ENCODE measurements at regions not wholly inside any gene's neighbourhood (a gene's known extent, or its start where the extent isn't known, plus 50 kb on each side); places are given as distances from the start of the nearest gene placed in this dataset.

DNA sequence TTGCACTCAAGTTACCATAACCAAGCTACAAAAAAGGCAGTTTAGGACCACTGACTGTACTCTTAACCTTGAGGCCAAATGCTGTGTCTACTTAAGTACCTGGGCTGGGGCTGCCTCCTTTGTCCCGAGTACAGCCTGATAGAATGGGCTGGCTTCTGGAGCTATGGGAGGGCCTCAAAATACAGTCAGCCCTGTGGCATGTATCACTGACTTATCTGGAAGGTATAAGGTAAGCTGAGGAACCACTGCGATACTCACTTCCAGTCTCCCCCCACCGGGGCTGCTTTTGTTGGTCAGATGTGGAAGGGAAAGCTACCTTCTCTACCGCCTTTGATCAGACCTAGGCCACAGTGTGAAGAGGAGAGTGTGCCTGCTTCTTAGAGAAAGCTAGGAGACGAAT is 404.8 kb downstream of the ARHGEF28 start:
- TF ChIP-seq SALL2 (tag by site-specific recombination; IDR thresholded peaks at IDR 0.05; ENCODE audit: borderline replicate concordance) (no peak), YY1 (tag by site-specific recombination; IDR thresholded peaks at IDR 0.05) (no peak), ZNF239 (tag by site-specific recombination; IDR thresholded peaks at IDR 0.05) (no peak), ZNF623 (tag by site-specific recombination; IDR thresholded peaks at IDR 0.05) (no peak), ZNF24 (tag by site-specific recombination; IDR thresholded peaks at IDR 0.05) (no peak), ZNF473 (tag by site-specific recombination; IDR thresholded peaks at IDR 0.05) (no peak)
- TF ChIP-seq, protein P1, sequence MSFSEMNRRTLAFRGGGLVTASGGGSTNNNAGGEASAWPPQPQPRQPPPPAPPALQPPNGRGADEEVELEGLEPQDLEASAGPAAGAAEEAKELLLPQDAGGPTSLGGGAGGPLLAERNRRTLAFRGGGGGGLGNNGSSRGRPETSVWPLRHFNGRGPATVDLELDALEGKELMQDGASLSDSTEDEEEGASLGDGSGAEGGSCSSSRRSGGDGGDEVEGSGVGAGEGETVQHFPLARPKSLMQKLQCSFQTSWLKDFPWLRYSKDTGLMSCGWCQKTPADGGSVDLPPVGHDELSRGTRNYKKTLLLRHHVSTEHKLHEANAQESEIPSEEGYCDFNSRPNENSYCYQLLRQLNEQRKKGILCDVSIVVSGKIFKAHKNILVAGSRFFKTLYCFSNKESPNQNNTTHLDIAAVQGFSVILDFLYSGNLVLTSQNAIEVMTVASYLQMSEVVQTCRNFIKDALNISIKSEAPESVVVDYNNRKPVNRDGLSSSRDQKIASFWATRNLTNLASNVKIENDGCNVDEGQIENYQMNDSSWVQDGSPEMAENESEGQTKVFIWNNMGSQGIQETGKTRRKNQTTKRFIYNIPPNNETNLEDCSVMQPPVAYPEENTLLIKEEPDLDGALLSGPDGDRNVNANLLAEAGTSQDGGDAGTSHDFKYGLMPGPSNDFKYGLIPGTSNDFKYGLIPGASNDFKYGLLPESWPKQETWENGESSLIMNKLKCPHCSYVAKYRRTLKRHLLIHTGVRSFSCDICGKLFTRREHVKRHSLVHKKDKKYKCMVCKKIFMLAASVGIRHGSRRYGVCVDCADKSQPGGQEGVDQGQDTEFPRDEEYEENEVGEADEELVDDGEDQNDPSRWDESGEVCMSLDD (tag by site-specific recombination; IDR thresholded peaks at IDR 0.05), result no peak
- TF ChIP-seq, protein P2, sequence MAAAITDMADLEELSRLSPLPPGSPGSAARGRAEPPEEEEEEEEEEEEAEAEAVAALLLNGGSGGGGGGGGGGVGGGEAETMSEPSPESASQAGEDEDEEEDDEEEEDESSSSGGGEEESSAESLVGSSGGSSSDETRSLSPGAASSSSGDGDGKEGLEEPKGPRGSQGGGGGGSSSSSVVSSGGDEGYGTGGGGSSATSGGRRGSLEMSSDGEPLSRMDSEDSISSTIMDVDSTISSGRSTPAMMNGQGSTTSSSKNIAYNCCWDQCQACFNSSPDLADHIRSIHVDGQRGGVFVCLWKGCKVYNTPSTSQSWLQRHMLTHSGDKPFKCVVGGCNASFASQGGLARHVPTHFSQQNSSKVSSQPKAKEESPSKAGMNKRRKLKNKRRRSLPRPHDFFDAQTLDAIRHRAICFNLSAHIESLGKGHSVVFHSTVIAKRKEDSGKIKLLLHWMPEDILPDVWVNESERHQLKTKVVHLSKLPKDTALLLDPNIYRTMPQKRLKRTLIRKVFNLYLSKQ (tag by site-specific recombination; IDR thresholded peaks at IDR 0.05; ENCODE audit: borderline replicate concordance), result no peak
- Histone ChIP-seq H3K4me1 (ENCODE audit: control insufficient read depth, insufficient read depth, low read length) (peaks cover 7% of the 10 kb centered on the region), H3K4me3 (ENCODE audit: low read depth, low read length) (no peak overlapping the region), H3K9me3 (ENCODE audit: control insufficient read depth, insufficient read depth, low read depth, low read length) (no peaks in the 10 kb centered on the region), H3K27ac (ENCODE audit: extremely low read depth, low read depth, low read length) (no peak overlapping the region), H3K36me3 (ENCODE audit: control insufficient read depth in 2 of 2, insufficient read depth in 1 of 2, low read length in 2 of 2) (no peaks in the 10 kb centered on the region)
- ChIA-PET POLR2A (interaction anchor here (0.7 kb wide), 1 partner anchor 610 kb away, joined by 3 read pairs; the partner anchor contains the start of gene ENC1), CTCF (no interaction called here)

DNA sequence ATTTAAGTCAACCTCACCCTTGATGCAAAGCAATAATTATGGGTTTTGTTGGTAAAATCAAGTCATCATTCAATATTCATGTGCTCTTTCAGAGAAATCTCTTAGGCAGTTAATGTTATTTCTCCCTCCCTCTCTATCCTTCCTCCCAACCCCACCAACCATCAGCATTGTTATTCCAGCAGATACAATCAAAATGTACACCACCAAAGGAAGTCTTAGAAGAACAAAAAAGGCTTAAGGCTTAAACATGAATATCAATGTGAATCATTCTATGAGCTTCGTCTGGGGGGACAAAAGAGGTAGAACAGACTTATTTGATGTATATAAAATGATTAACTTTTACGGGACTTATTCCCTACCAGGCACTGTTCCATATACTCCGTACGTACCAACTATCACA is 404.4 kb downstream of the ARHGEF28 start:
- H3K36me3 ChIP-seq (ENCODE audit: control insufficient read depth in 2 of 2, insufficient read depth in 1 of 2, low read length in 2 of 2), result no peaks in the 10 kb centered on the region
- ChIA-PET POLR2A (no interaction called here), CTCF (no interaction called here)
- TF ChIP-seq ZSCAN23 (tag by site-specific recombination; IDR thresholded peaks at IDR 0.05), result no peak
- TF ChIP-seq ZNF354C (tag by site-specific recombination; IDR thresholded peaks at IDR 0.05; ENCODE audit: borderline replicate concordance, low read depth), result no peak
- no peak for TF ChIP-seq KLF8 (tag by site-specific recombination; IDR thresholded peaks at IDR 0.05)
- TF ChIP-seq ZNF175 (tag by site-specific recombination; IDR thresholded peaks at IDR 0.05), result no peak
- no peak for TF ChIP-seq KLF10 (tag by site-specific recombination; IDR thresholded peaks at IDR 0.05)
- TF ChIP-seq ZBTB21 (tag by site-specific recombination; IDR thresholded peaks at IDR 0.05), result no peak
- TF ChIP-seq ZNF623 (tag by site-specific recombination; IDR thresholded peaks at IDR 0.05), result no peak
- no peak for TF ChIP-seq ZNF302 (tag by site-specific recombination; IDR thresholded peaks at IDR 0.05; ENCODE audit: low read depth)
- TF ChIP-seq ZNF221 (tag by site-specific recombination; IDR thresholded peaks at IDR 0.05; ENCODE audit: borderline replicate concordance), result no peak
- TF ChIP-seq, protein P3, sequence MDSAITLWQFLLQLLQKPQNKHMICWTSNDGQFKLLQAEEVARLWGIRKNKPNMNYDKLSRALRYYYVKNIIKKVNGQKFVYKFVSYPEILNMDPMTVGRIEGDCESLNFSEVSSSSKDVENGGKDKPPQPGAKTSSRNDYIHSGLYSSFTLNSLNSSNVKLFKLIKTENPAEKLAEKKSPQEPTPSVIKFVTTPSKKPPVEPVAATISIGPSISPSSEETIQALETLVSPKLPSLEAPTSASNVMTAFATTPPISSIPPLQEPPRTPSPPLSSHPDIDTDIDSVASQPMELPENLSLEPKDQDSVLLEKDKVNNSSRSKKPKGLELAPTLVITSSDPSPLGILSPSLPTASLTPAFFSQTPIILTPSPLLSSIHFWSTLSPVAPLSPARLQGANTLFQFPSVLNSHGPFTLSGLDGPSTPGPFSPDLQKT (IDR thresholded peaks at IDR 0.05; ENCODE audit: borderline replicate concordance, low read depth, low read length), result no peak
- no peak for TF ChIP-seq ZNF473 (tag by site-specific recombination; IDR thresholded peaks at IDR 0.05)
- no peak for TF ChIP-seq ZNF785 (tag by site-specific recombination; IDR thresholded peaks at IDR 0.05)
- no peak for TF ChIP-seq ZNF19 (tag by site-specific recombination; IDR thresholded peaks at IDR 0.05; ENCODE audit: low read depth)
- no peak for TF ChIP-seq ZNF433 (tag by site-specific recombination; IDR thresholded peaks at IDR 0.05; ENCODE audit: low read depth)
- TF ChIP-seq, protein P4, sequence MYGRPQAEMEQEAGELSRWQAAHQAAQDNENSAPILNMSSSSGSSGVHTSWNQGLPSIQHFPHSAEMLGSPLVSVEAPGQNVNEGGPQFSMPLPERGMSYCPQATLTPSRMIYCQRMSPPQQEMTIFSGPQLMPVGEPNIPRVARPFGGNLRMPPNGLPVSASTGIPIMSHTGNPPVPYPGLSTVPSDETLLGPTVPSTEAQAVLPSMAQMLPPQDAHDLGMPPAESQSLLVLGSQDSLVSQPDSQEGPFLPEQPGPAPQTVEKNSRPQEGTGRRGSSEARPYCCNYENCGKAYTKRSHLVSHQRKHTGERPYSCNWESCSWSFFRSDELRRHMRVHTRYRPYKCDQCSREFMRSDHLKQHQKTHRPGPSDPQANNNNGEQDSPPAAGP (tag by site-specific recombination; IDR thresholded peaks at IDR 0.05), result no peak
- TF ChIP-seq GLIS2 (tag by site-specific recombination; IDR thresholded peaks at IDR 0.05), result no peak
- TF ChIP-seq, protein P5, sequence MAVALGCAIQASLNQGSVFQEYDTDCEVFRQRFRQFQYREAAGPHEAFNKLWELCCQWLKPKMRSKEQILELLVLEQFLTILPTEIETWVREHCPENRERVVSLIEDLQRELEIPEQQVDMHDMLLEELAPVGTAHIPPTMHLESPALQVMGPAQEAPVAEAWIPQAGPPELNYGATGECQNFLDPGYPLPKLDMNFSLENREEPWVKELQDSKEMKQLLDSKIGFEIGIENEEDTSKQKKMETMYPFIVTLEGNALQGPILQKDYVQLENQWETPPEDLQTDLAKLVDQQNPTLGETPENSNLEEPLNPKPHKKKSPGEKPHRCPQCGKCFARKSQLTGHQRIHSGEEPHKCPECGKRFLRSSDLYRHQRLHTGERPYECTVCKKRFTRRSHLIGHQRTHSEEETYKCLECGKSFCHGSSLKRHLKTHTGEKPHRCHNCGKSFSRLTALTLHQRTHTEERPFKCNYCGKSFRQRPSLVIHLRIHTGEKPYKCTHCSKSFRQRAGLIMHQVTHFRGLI (tag by site-specific recombination; IDR thresholded peaks at IDR 0.05), result no peak
- TF ChIP-seq GLI4 (tag by site-specific recombination; IDR thresholded peaks at IDR 0.05), result no peak
- no peak for TF ChIP-seq ZNF239 (tag by site-specific recombination; IDR thresholded peaks at IDR 0.05)
- peaks cover 7% of the 10 kb centered on the region for H3K4me1 ChIP-seq (ENCODE audit: control insufficient read depth, insufficient read depth, low read length)
- H3K27ac ChIP-seq (ENCODE audit: extremely low read depth, low read depth, low read length), result no peak overlapping the region
- no peak overlapping the region for H3K4me3 ChIP-seq (ENCODE audit: low read depth, low read length)
- H3K9me3 ChIP-seq (ENCODE audit: control insufficient read depth, insufficient read depth, low read depth, low read length), result no peaks in the 10 kb centered on the region; the same call in 1 of the 2 replicates

All from HEK293 (cell line).